HG02870 (cell line): ENCODE measurements at regions not wholly inside any gene's neighbourhood (a gene's known extent, or its start where the extent isn't known, plus 50 kb on each side); places are given as distances from the start of the nearest gene placed in this dataset.
"Not testable (repeated sequence)": the region's sequence is repeated elsewhere in the genome, so short reads cannot be mapped to it uniquely, and the experiment has no call there.

Experiments used
- ATAC-seq: cut with Tn5 transposase; IDR thresholded peaks from one replicate; pipeline ENCODE4 v1.9.1; 2021; ENCODE audit warnings: mild to moderate bottlenecking, moderate library complexity; ENCODE audit not compliant: unreplicated experiment

GRCh38 chr3:75380276-75380771 lies 283.8 kb upstream of the FRG2C start:
- ATAC-seq: no peak

- ATAC-seq: not testable (repeated sequence)
Observed at GRCh38 chr3:75384016-75384415, 280.1 kb upstream of the FRG2C start.

GRCh38 chr3:75388486-75389124 lies 275.5 kb upstream of the FRG2C start:
- not testable (repeated sequence) for ATAC-seq

GRCh38 chr3:75393288-75393694 lies 270.8 kb upstream of the FRG2C start:
- not testable (repeated sequence) for ATAC-seq

GRCh38 chr3:75394102-75394501 lies 270.0 kb upstream of the FRG2C start:
- ATAC-seq: not testable (repeated sequence)

GRCh38 chr3:75394562-75395360 lies 269.4 kb upstream of the FRG2C start:
- ATAC-seq: not testable (repeated sequence)

- no peak for ATAC-seq
Observed at GRCh38 chr3:75395580-75396315, 268.4 kb upstream of the FRG2C start.

GRCh38 chr3:75396316-75396802 lies 267.8 kb upstream of the FRG2C start:
- ATAC-seq: no peak

- not testable (repeated sequence) for ATAC-seq
Observed at GRCh38 chr3:75397486-75397885, 266.6 kb upstream of the FRG2C start.

GRCh38 chr3:75422101-75422945 lies 241.8 kb upstream of the FRG2C start:
- ATAC-seq: not testable (repeated sequence)

GRCh38 chr3:75425379-75425778 lies 238.7 kb upstream of the FRG2C start:
- ATAC-seq: not testable (repeated sequence)

- ATAC-seq: not testable (repeated sequence)
Observed at GRCh38 chr3:75427486-75427885, 236.6 kb upstream of the FRG2C start.

GRCh38 chr3:75427906-75428305 lies 236.2 kb upstream of the FRG2C start:
- ATAC-seq: not testable (repeated sequence)

- not testable (repeated sequence) for ATAC-seq
Observed at GRCh38 chr3:75429561-75430220, 234.4 kb upstream of the FRG2C start.

GRCh38 chr3:75430406-75430805 lies 233.7 kb upstream of the FRG2C start:
- not testable (repeated sequence) for ATAC-seq

- not testable (repeated sequence) for ATAC-seq
Observed at GRCh38 chr3:75431120-75431519, 233.0 kb upstream of the FRG2C start.

GRCh38 chr3:75432466-75432865 lies 231.7 kb upstream of the FRG2C start:
- not testable (repeated sequence) for ATAC-seq

GRCh38 chr3:75432885-75433284 lies 231.2 kb upstream of the FRG2C start:
- ATAC-seq: not testable (repeated sequence)

GRCh38 chr3:75433295-75433694 lies 230.8 kb upstream of the FRG2C start:
- not testable (repeated sequence) for ATAC-seq
